GM12872 (cell line): ENCODE measurements at regions not wholly inside any gene's neighbourhood (a gene's known extent, or its start where the extent isn't known, plus 50 kb on each side); places are given as distances from the start of the nearest gene placed in this dataset.

ENCODE experiments used
- TF ChIP-seq, protein P1 (sequence below): IDR thresholded peaks from 3 replicates; pipeline ENCODE4 v1.5.1; 2011; ENCODE audit warnings: low read depth, mild to moderate bottlenecking, low read length, moderate library complexity; ENCODE audit not compliant: insufficient read depth

DNA sequence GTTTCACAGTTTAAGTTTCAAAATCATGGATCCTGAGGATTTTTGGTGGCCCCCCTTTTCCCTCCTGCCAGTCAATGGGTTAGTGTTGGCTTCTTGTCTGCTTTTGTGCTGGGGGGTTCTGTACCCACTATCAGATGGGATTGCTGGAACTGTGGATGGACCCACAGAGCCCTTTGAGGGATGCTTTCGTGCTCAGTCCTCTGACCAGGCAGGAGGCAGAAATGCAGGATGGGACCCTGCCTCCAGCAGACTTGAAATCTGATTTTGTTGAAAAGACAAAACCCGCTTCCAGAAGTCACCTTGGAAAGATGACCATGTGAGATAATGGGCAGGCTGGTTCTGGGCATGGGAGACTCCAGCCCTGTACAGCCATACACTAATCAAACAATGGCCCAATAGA is 408.9 kb downstream of the ZNF536 start:
- TF ChIP-seq, protein P1, sequence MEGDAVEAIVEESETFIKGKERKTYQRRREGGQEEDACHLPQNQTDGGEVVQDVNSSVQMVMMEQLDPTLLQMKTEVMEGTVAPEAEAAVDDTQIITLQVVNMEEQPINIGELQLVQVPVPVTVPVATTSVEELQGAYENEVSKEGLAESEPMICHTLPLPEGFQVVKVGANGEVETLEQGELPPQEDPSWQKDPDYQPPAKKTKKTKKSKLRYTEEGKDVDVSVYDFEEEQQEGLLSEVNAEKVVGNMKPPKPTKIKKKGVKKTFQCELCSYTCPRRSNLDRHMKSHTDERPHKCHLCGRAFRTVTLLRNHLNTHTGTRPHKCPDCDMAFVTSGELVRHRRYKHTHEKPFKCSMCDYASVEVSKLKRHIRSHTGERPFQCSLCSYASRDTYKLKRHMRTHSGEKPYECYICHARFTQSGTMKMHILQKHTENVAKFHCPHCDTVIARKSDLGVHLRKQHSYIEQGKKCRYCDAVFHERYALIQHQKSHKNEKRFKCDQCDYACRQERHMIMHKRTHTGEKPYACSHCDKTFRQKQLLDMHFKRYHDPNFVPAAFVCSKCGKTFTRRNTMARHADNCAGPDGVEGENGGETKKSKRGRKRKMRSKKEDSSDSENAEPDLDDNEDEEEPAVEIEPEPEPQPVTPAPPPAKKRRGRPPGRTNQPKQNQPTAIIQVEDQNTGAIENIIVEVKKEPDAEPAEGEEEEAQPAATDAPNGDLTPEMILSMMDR, result no peak

DNA sequence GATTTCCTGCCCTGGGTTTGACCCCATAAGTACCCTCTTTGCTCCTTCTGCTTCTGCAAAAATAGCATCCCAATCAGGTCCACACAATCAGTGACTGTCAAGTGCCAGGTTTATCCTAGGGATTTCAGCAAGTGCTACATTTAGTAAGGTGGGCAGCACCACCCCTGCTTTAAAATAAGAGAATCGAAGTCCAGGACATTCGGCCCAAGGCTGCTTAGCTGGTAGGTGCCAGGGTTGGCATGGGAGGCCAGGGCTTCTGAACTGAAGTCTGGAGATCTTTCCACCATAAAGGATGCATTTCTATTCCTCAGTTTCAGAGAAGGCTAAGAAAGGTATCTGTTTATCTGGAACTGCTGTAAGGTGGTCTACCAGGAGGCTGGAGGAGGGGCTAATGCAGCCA is 408.3 kb downstream of the ZNF536 start:
- TF ChIP-seq, protein P1, result no peak

DNA sequence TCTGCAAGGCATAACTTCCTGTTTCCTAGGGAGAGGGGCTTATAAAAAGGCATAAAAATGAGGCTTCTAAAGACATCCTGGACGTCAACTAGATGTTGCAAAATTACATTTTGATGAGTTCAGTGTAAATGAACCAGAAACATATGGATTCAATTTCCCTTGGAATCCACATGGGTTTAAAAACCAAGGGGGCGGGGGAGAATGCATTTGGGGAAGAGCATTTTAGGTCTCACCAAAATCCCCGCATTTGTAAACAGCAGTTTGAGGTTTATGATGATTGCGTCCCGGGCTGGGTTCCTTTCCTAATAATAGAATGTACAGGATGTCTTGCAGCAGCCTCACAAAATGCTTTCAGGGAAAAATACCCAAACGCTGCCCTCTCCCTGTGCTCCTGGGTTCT is 407.8 kb downstream of the ZNF536 start:
- TF ChIP-seq, protein P1, result no peak

DNA sequence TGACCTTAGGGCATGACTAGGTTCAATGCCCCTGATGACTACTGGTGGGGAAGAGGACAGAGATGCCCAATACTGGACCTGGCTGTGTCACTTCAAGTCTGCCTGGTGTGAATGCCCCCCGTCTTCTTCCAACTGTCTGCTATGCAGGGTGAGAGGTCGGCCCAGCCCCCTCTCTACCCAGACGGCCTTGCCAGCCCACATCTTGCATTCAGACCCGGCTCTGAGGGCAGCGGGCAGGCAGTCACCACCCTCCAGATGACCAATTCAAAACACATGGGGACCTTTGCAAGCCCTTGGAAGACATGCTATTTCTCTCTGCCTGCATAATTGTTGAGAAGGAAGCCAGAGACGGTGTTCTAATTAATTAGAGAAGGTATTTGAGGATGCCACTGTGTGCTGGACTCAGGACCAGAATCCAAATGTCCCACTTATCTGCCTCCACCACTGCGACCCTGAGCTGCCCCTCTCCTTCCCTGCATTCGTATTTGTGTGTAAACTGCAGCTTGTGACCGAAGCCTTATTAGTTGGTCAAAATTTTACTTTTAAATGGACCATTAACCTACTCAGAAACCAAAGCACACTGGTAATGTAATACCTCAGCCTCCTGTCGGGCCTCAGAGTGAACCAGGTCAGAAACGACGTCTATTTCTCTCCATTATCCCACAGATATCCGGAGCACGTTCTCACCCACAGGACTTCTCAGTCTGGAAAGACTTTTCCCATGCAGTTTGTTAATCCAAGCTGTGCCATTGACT is 407.0 kb downstream of the ZNF536 start:
- TF ChIP-seq, protein P1, result no peak

DNA sequence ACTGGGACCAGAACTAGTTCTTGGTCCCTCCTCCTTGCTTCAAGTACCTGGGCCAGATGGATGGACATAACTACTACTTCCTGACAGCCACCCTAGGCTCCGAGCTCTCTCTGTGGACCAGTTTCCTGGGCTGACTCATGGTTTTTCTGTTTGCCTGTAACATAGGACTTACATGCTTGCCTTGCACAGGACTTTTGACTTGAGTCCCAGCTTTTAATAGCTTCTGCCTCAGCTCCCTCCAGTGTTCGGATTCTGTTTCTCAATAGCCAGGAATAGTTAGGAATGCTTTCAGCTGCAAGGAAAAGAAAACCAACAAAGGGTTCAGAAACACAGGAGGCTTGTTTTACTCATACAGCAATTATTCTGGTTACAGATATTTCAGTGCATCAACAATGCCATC is 405.9 kb downstream of the ZNF536 start:
- TF ChIP-seq, protein P1, result no peak

DNA sequence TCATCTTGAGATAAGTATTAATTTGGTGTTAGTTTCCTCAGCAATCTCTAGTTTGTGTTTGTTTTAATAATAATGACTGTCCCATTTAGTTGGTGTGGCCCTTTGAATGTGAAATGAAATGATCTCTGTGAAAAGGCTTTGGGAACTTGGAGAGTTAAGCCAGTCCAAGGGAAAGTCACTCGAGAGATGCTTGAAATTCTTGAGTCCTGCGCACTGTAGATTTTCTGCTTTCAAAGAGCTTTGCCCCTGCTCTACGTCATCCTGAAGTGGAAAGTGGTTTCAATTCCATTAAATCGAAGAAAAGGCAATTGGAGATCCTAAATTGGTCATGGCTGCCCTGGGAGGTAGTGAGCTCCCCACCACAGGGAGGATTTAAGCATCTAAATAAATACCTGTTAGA is 403.8 kb downstream of the ZNF536 start:
- TF ChIP-seq, protein P1, result no peak

DNA sequence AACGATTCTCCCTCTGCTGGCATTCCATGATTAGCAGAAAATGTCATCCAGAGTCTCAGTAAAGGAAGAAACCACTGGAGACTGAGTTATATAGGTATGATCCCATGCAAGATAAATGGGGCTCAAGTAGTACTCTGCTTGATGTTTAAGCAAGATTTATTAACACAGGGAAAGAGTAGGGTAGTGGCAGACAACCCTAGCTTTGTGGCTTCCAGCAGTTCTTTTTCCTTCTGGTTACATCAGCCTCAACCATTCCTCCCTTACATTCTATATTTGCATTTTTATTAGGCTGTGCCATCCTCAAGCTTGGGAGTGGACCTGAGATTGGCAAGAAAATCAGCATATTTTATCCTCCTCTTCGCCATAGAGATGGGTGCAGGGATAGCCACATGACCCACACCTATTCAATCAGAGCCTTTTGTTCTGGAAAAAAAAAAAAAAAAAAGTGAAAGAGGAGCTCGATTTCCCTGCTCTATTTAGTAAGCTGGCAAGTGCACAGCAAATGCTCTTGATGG is 402.1 kb downstream of the ZNF536 start:
- TF ChIP-seq, protein P1, result no peak
